Stomach (tissue), 8 donors: ENCODE measurements at regions not wholly inside any gene's neighbourhood (a gene's known extent, or its start where the extent isn't known, plus 50 kb on each side); places are given as distances from the start of the nearest gene placed in this dataset.

Source experiments
- DNase-seq, 2 donors: peaks; one replicate each; pipeline versions ENCODE4 v3.0.0 to v3.0.0-alpha.2; 2013 to 2019
- H3K27ac ChIP-seq, 5 donors: fragments of 200-600 bp in 4 of 5; sonication (generic) in 4 of 5; one replicate each; pipeline ENCODE4 v1.5.1; 2013 to 2019; ENCODE audit warnings: mild to moderate bottlenecking in 1 of 5, moderate library complexity in 1 of 5
- H3K27me3 ChIP-seq, 3 donors: fragments of 200-600 bp; sonication (generic); one replicate each; pipeline ENCODE4 v1.5.1; 2017 to 2019; ENCODE audit warnings: mixed run types in 1 of 3
- H3K36me3 ChIP-seq, 4 donors: fragments of 200-600 bp; sonication (generic); 1 replicate in 3 of 4; 2 replicates in 1 of 4; pipeline ENCODE4 v1.5.1; 2016 to 2019
- H3K4me1 ChIP-seq, 4 donors: fragments of 200-600 bp; sonication (generic); one replicate each; pipeline ENCODE4 v1.5.1; 2016 to 2019
- H3K4me3 ChIP-seq, 4 donors: fragments of 200-600 bp; sonication (generic) in 3 of 4; one replicate each; pipeline ENCODE4 v1.5.1; 2016 to 2019; ENCODE audit warnings: mild to moderate bottlenecking in 1 of 4
- H3K9me3 ChIP-seq, 4 donors: fragments of 200-600 bp; sonication (generic); one replicate each; pipeline ENCODE4 v1.5.1; 2016 to 2019
- CTCF ChIP-seq, 7 experiments: fragments of 450-650 bp in 4 of 7; fragments of 200-600 bp in 3 of 7; sonication (generic) in 3 of 7; IDR thresholded peaks; one replicate each; pipeline ENCODE4 v1.5.1; 2016 to 2019; ENCODE audit warnings: antibody characterized with exemption in 7 of 7, control low read depth in 2 of 7, mild to moderate bottlenecking in 1 of 7
- EP300 ChIP-seq: sonication (generic); formaldehyde crosslinking; IDR thresholded peaks from one replicate; pipeline ENCODE4 v1.6.1; 2017; ENCODE audit warnings: antibody characterized with exemption
- POLR2A ChIP-seq, 4 donors: fragments of 450-650 bp; IDR thresholded peaks; one replicate each; pipeline ENCODE4 v1.6.1; 2016; ENCODE audit warnings: antibody characterized with exemption in 4 of 4, control low read depth in 2 of 4, mild to moderate bottlenecking in 1 of 4, moderate library complexity in 1 of 4
- POLR2AphosphoS5 ChIP-seq, 3 donors: sonication (generic); formaldehyde crosslinking; IDR thresholded peaks; one replicate each; pipeline ENCODE4 v1.6.1; 2016; ENCODE audit warnings: antibody characterized with exemption in 3 of 3
- WGBS, 5 donors: extraction: QIAGEN DNeasy Blood & Tissue Kit in 3 of 5; methylation state at CpG; one replicate each; pipeline versions ENCODE4 v1.1.5 to v1.1.7; 2013 to 2018; 5-methylcytosine and 5-hydroxymethylcytosine counted together
- intact Hi-C: fragments of 100-400 bp; cut with DNase I; formaldehyde crosslinking; loops from one replicate; pipeline ENCODE4 v1.15.1; 2023; ENCODE audit warnings: low total_unique reads
- donor health status: healthy with polysubstance abuse.
- donor health status: Bipolar disorder and iron deficiency.
- donor health status: healthy.

GRCh38 chr7:17152721-17153120 is 145.7 kb upstream of the AHR start:
- DNase-seq = no peak
- Histone ChIP-seq H3K4me3 (no peak overlapping the region), H3K4me1 (no peaks in the 10 kb centered on the region), H3K9me3 (no peaks in the 10 kb centered on the region), H3K36me3 (no peaks in the 10 kb centered on the region), H3K27ac (no peak overlapping the region), H3K27me3 (no peaks in the 10 kb centered on the region)
- TF ChIP-seq EP300 = no peak
- TF ChIP-seq POLR2AphosphoS5 (IDR thresholded peaks at IDR 0.05) = no peak
- no peak for TF ChIP-seq CTCF (IDR thresholded peaks at IDR 0.05)
- TF ChIP-seq POLR2A (IDR thresholded peaks at IDR 0.05) = no peak
- 75 to 95% (median 91%) methylated on average over 4 of the region's 4 CpGs for WGBS, 5 donors
- intact Hi-C loops = no loop called here

GRCh38 chr7:17153536-17153935 is 144.9 kb upstream of the AHR start:
- Histone ChIP-seq H3K4me1 (no peaks in the 10 kb centered on the region), H3K27me3 (no peaks in the 10 kb centered on the region), H3K36me3 (no peaks in the 10 kb centered on the region), H3K9me3 (no peaks in the 10 kb centered on the region), H3K4me3 (no peak overlapping the region), H3K27ac (no peak overlapping the region)
- TF ChIP-seq EP300 = no peak
- 85 to 93% (median 86%) methylated on average over 3 of the region's 3 CpGs for WGBS, 5 donors
- intact Hi-C loops = no loop called here
- no peak for DNase-seq

GRCh38 chr7:17155529-17155928 is 142.9 kb upstream of the AHR start:
- Histone ChIP-seq H3K36me3 (no peaks in the 10 kb centered on the region), H3K4me1 (no peaks in the 10 kb centered on the region), H3K4me3 (no peak overlapping the region), H3K27ac (no peak overlapping the region), H3K27me3 (no peaks in the 10 kb centered on the region), H3K9me3 (no peaks in the 10 kb centered on the region)
- no peak for DNase-seq
- intact Hi-C loops = no loop called here
- no peak for TF ChIP-seq EP300
- no peak for TF ChIP-seq CTCF (IDR thresholded peaks at IDR 0.05)
- no peak for TF ChIP-seq POLR2A (IDR thresholded peaks at IDR 0.05)
- TF ChIP-seq POLR2AphosphoS5 (IDR thresholded peaks at IDR 0.05) = no peak

- intact Hi-C loops = no loop called here
Measured at GRCh38 chr7:17158261-17158660, 140.2 kb upstream of the AHR start.

More at GRCh38 chr7:17158261-17158660, 140.2 kb upstream of the AHR start:
- no peak for TF ChIP-seq EP300
- no peak for TF ChIP-seq POLR2AphosphoS5 (IDR thresholded peaks at IDR 0.05)
- no peak for TF ChIP-seq POLR2A (IDR thresholded peaks at IDR 0.05)
- no peak for TF ChIP-seq CTCF (IDR thresholded peaks at IDR 0.05)
- H3K9me3 ChIP-seq = no peaks in the 10 kb centered on the region
- no peaks in the 10 kb centered on the region for H3K27me3 ChIP-seq
- no peak overlapping the region for H3K27ac ChIP-seq
- no peak for DNase-seq
- no peaks in the 10 kb centered on the region for H3K4me1 ChIP-seq
- no peak overlapping the region for H3K4me3 ChIP-seq
- no peaks in the 10 kb centered on the region for H3K36me3 ChIP-seq
- 89 to 95% (median 93%) methylated on average over 5 of the region's 5 CpGs for WGBS, 5 donors
